22Rv1 (cell line): ENCODE measurements at regions not wholly inside any gene's neighbourhood (a gene's known extent, or its start where the extent isn't known, plus 50 kb on each side); places are given as distances from the start of the nearest gene placed in this dataset.

Experiments used
- ZFX ChIP-seq: fragments of 450-650 bp; IDR thresholded peaks from 2 replicates; pipeline ENCODE4 v1.6.1; 2017; ENCODE audit warnings: antibody characterized with exemption, borderline replicate concordance
- TF ChIP-seq, protein P1 (sequence below): fragments of 450-650 bp; IDR thresholded peaks from 2 replicates; pipeline ENCODE4 v1.5.1; 2017; ENCODE audit warnings: mild to moderate bottlenecking

DNA sequence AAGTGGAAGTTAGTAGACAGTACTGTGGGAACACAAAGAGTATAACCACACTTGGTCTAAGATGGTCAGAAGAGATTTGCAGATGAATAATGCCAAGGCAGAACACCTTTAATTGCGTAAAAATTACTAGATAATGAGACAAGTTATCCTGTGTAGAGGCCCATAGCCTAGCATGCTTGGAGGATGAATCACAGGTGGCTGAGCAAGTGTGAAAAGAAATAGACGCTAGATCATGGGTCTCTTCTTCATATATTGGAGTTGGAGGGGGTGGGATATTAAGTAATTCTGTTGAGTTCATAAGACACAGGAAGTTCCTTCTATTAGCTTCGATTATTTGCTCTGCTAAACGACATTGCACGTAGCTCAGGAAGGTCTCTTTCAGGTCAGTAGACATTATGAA, 454.3 kb upstream of the LMO3 start:
- TF ChIP-seq, protein P1, sequence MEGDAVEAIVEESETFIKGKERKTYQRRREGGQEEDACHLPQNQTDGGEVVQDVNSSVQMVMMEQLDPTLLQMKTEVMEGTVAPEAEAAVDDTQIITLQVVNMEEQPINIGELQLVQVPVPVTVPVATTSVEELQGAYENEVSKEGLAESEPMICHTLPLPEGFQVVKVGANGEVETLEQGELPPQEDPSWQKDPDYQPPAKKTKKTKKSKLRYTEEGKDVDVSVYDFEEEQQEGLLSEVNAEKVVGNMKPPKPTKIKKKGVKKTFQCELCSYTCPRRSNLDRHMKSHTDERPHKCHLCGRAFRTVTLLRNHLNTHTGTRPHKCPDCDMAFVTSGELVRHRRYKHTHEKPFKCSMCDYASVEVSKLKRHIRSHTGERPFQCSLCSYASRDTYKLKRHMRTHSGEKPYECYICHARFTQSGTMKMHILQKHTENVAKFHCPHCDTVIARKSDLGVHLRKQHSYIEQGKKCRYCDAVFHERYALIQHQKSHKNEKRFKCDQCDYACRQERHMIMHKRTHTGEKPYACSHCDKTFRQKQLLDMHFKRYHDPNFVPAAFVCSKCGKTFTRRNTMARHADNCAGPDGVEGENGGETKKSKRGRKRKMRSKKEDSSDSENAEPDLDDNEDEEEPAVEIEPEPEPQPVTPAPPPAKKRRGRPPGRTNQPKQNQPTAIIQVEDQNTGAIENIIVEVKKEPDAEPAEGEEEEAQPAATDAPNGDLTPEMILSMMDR: no peak
- TF ChIP-seq ZFX: no peak
